ENCODE measurements at regions not wholly inside any gene's neighbourhood (a gene's known extent, or its start where the extent isn't known, plus 50 kb on each side); places are given as distances from the start of the nearest gene placed in this dataset.
"Not testable (repeated sequence)": the region's sequence is repeated elsewhere in the genome, so short reads cannot be mapped to it uniquely, and the experiment has no call there.

- DNase-seq = no peak
Observed at GRCh38 chr6:26267083-26267589, 97.9 kb upstream of the BTN3A2 start.

GRCh38 chr6:26268659-26269402, 96.2 kb upstream of the BTN3A2 start:
- DNase-seq = peak; percentile 38

- DNase-seq = peak; percentile 43
Observed at GRCh38 chr6:26269531-26270485, 95.2 kb upstream of the BTN3A2 start.

- DNase-seq = no peak
Observed at GRCh38 chr6:26270486-26270861, 94.5 kb upstream of the BTN3A2 start.

- DNase-seq = peak; percentile 96
Observed at GRCh38 chr6:26270903-26271667, 93.9 kb upstream of the BTN3A2 start.

GRCh38 chr6:26271668-26272024, 93.4 kb upstream of the BTN3A2 start:
- no peak for DNase-seq

- peak; percentile 89 for DNase-seq
Observed at GRCh38 chr6:26272171-26272637, 92.8 kb upstream of the BTN3A2 start.

- no peak for DNase-seq
Observed at GRCh38 chr6:26273673-26274588, 91.1 kb upstream of the BTN3A2 start.

- no peak for DNase-seq
Observed at GRCh38 chr6:26275663-26276062, 89.3 kb upstream of the BTN3A2 start.

GRCh38 chr6:26276841-26277648, 88.0 kb upstream of the BTN3A2 start:
- DNase-seq = no peak

- no peak for DNase-seq
Observed at GRCh38 chr6:26278536-26278935, 86.5 kb upstream of the BTN3A2 start.

GRCh38 chr6:26279371-26279770, 85.6 kb upstream of the BTN3A2 start:
- DNase-seq = not testable (repeated sequence)

GRCh38 chr6:26280407-26280806, 84.6 kb upstream of the BTN3A2 start:
- DNase-seq = peak; percentile 32

GRCh38 chr6:26284537-26285142, 80.4 kb upstream of the BTN3A2 start:
- DNase-seq = peak; percentile 67

- peak; percentile 97 for DNase-seq
Observed at GRCh38 chr6:26285143-26286134, 79.6 kb upstream of the BTN3A2 start.

- DNase-seq = peak; percentile 73
Observed at GRCh38 chr6:26286168-26286877, 78.7 kb upstream of the BTN3A2 start.

- DNase-seq = no peak
Observed at GRCh38 chr6:26288155-26288554, 76.8 kb upstream of the BTN3A2 start.

GRCh38 chr6:26290941-26291340, 74.1 kb upstream of the BTN3A2 start:
- no peak for DNase-seq
